Thyroid gland (tissue), 4 donors: ENCODE measurements at regions not wholly inside any gene's neighbourhood (a gene's known extent, or its start where the extent isn't known, plus 50 kb on each side); places are given as distances from the start of the nearest gene placed in this dataset.

ENCODE experiments used
- CTCF ChIP-seq, 6 experiments: fragments of 200-600 bp in 3 of 6; fragments of 450-650 bp in 3 of 6; sonication (generic) in 3 of 6; IDR thresholded peaks; one replicate each; pipeline ENCODE4 v1.5.1; 2016 to 2019; ENCODE audit warnings: antibody characterized with exemption in 6 of 6, mild to moderate bottlenecking in 2 of 6, inconsistent platforms in 1 of 6, moderate library complexity in 1 of 6
- POLR2A ChIP-seq, 2 donors: fragments of 450-650 bp; IDR thresholded peaks; one replicate each; pipeline ENCODE4 v1.6.1; 2017; ENCODE audit warnings: antibody characterized with exemption in 2 of 2, mild to moderate bottlenecking in 2 of 2, moderate library complexity in 1 of 2

DNA sequence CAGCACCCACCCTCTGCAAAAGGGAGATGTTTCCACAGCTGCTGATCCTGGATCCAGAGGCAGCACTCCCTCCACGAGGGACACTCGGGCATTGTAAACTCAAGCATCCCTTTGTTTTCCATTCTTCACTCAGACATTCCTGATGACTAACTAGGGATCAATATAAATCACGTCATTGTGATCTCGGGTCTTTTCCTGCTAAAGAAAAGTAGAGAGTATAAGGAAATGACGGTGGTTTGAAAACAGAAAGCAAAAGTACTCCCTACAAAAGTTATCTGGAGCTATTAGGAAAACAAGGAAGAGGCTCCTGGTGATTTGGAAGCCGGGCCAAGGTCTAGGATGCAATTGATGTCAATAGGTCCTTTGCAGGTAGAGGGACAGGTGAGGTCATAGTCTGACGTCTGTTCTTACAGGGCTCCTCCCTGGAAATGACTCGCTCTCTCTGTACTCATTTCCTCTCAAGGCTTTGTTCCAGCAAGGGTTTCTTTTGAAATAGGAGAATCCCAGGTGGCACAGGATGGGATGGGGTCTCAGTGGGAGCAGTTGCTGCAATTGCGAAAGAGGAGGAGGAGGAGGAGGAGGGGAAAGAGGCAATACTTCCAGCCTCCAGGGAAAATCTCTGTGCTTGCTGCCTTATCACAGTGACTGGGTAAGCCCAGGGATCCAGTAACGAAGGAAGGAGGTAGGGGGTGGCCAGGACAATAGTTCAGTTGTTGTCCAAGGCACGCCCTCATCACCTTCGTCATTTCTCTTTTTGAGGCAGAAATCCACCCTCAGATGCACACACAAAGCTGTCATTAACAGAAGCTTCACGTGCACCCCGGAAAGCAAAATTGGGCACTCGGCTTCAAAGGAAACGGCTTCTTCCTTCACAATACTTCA, 222.8 kb downstream of the LY86 start:
- TF ChIP-seq POLR2A (IDR thresholded peaks at IDR 0.05): no peak
- TF ChIP-seq CTCF (IDR thresholded peaks at IDR 0.05): no peak
